ENCODE measurements at regions not wholly inside any gene's neighbourhood (a gene's known extent, or its start where the extent isn't known, plus 50 kb on each side); places are given as distances from the start of the nearest gene placed in this dataset.

DNA sequence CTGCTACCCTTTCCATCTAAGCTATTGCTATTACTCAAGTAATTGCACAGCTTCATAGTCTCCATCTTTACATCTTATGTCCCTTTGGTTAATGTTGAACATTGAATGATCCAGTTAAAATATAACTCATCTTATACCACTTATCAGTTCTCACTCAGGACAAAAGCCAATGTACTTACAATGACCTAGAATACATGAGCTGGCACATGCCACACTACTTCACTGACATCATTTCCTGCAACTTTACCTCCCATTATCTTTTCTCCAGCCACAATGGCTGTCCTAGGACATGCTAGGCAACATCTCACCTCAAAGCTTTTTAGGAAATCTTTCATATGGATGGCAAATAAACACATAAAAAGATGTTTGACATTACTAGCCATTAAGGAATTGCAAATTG is 309.2 kb downstream of the FOXG1 start (continued):
- no peak for TF ChIP-seq CHD7 (IDR thresholded peaks at IDR 0.05; ENCODE audit: insufficient replicate concordance, low read length)
- no peak for TF ChIP-seq CEBPB (IDR thresholded peaks at IDR 0.05; ENCODE audit: low read depth, low read length)
- no peak for TF ChIP-seq BCL11A (IDR thresholded peaks at IDR 0.05; ENCODE audit: low read depth in 2 of 2, low read length in 2 of 2)
- TF ChIP-seq YY1 (IDR thresholded peaks at IDR 0.05; ENCODE audit: low read depth, low read length): no peak
- no peak for TF ChIP-seq SIRT6 (IDR thresholded peaks at IDR 0.05; ENCODE audit: low read length)
- no peak for TF ChIP-seq HDAC2 (IDR thresholded peaks at IDR 0.05; ENCODE audit: borderline replicate concordance in 1 of 2, low read depth in 2 of 2, low read length in 2 of 2)
- no peak for TF ChIP-seq KDM1A (IDR thresholded peaks at IDR 0.05; ENCODE audit: borderline replicate concordance, low read length)
- TF ChIP-seq EGR1 (IDR thresholded peaks at IDR 0.05; ENCODE audit: borderline replicate concordance, low read depth, low read length): no peak
- TF ChIP-seq, protein P1, sequence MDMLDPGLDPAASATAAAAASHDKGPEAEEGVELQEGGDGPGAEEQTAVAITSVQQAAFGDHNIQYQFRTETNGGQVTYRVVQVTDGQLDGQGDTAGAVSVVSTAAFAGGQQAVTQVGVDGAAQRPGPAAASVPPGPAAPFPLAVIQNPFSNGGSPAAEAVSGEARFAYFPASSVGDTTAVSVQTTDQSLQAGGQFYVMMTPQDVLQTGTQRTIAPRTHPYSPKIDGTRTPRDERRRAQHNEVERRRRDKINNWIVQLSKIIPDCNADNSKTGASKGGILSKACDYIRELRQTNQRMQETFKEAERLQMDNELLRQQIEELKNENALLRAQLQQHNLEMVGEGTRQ (IDR thresholded peaks at IDR 0.05; ENCODE audit: low read length): no peak
- TF ChIP-seq GABPA (IDR thresholded peaks at IDR 0.05; ENCODE audit: borderline replicate concordance, insufficient read depth, low read length): no peak
- TF ChIP-seq TAF7 (optimal IDR thresholded peaks at IDR 0.05; ENCODE audit: borderline replicate concordance, low read depth, low read length): no peak
